M059J (cell line): ENCODE measurements at regions not wholly inside any gene's neighbourhood (a gene's known extent, or its start where the extent isn't known, plus 50 kb on each side); places are given as distances from the start of the nearest gene placed in this dataset.

Source experiments
- DNase-seq: peaks from one replicate; pipeline ENCODE4 v3.0.0-alpha.2; 2012; ENCODE audit warnings: low read depth

GRCh38 chr13:76795701-76796695, 90.2 kb downstream of the KCTD12 start:
- peak; percentile 15 for DNase-seq

- peak; percentile 55 for DNase-seq
Measured at GRCh38 chr13:76792731-76793347, 93.4 kb downstream of the KCTD12 start.

GRCh38 chr13:76790980-76791819, 95.0 kb downstream of the KCTD12 start:
- DNase-seq: peak; percentile 32

GRCh38 chr13:76790526-76790925, 95.7 kb downstream of the KCTD12 start:
- no peak for DNase-seq

GRCh38 chr13:76783798-76784197, 102.4 kb downstream of the KCTD12 start:
- DNase-seq: no peak

GRCh38 chr13:76778853-76779252, 107.4 kb downstream of the KCTD12 start:
- DNase-seq: no peak

- DNase-seq: no peak
Measured at GRCh38 chr13:76777096-76777495, 109.1 kb downstream of the KCTD12 start.

- DNase-seq: no peak
Measured at GRCh38 chr13:76775088-76775740, 111.0 kb downstream of the KCTD12 start.

GRCh38 chr13:76773448-76774094, 112.6 kb downstream of the KCTD12 start:
- no peak for DNase-seq

GRCh38 chr13:76772241-76772640, 114.0 kb downstream of the KCTD12 start:
- DNase-seq: no peak

- peak; percentile 1 for DNase-seq
Measured at GRCh38 chr13:76769271-76769791, 116.9 kb downstream of the KCTD12 start.

- DNase-seq: no peak
Measured at GRCh38 chr13:76768384-76768783, 117.8 kb downstream of the KCTD12 start.

GRCh38 chr13:76764916-76765315, 121.3 kb downstream of the KCTD12 start:
- DNase-seq: no peak

- DNase-seq: peak; percentile 1
Measured at GRCh38 chr13:76764429-76764828, 121.8 kb downstream of the KCTD12 start.

- no peak for DNase-seq
Measured at GRCh38 chr13:76762721-76763120, 123.5 kb downstream of the KCTD12 start.

GRCh38 chr13:76759877-76760276, 126.3 kb downstream of the KCTD12 start:
- no peak for DNase-seq

GRCh38 chr13:76758738-76759137, 127.5 kb downstream of the KCTD12 start:
- DNase-seq: no peak

- no peak for DNase-seq
Measured at GRCh38 chr13:76758257-76758656, 127.9 kb downstream of the KCTD12 start.

GRCh38 chr13:76756451-76756850, 129.8 kb downstream of the KCTD12 start:
- no peak for DNase-seq

- DNase-seq: peak; percentile 25
Measured at GRCh38 chr13:76754414-76754813, 131.8 kb downstream of the KCTD12 start.

- DNase-seq: no peak
Measured at GRCh38 chr13:76751278-76751677, 134.9 kb downstream of the KCTD12 start.
